Panc1 (cell line): ENCODE measurements at regions not wholly inside any gene's neighbourhood (a gene's known extent, or its start where the extent isn't known, plus 50 kb on each side); places are given as distances from the start of the nearest gene placed in this dataset.

Experiments used
- ATAC-seq: fragments of 200-7000 bp; cut with Tn5 transposase; 2 replicates; pipeline ENCODE4 v1.9.1; 2020; ENCODE audit warnings: mild to moderate bottlenecking, moderate library complexity
- BruUV-seq: library from RNA; stranded (reverse); fragments of 400-500 nt; replicated peaks from 2 replicates; lab custom pipeline; 2021; lab: Mats Ljungman, UMichigan
- CTCF ChIA-PET: fragments of 300-600 bp; sonication (Branson Sonifier 250); formaldehyde crosslinking; loops from one replicate; lab custom pipeline; 2022; ENCODE audit warnings: antibody characterized with exemption; lab: Charles Lee
- POLR2A ChIA-PET: fragments of 300-600 bp; sonication (Branson Sonifier 250); formaldehyde crosslinking; loops from one replicate; lab custom pipeline; 2022; ENCODE audit warnings: antibody characterized with exemption; lab: Charles Lee
- DNase-seq: peaks from one replicate; pipeline ENCODE4 v3.0.0-alpha.2; 2010; ENCODE audit warnings: low read depth, low spot score
- H3K27ac ChIP-seq: 2 replicates; pipeline ENCODE4 v1.5.1; 2011; ENCODE audit warnings: mild to moderate bottlenecking, low read length, inconsistent platforms
- H3K27me3 ChIP-seq: fragments of 200-500 bp; sonication (Bioruptor generic); 2 replicates; pipeline ENCODE4 v1.6.0; 2014; ENCODE audit warnings: low read length, inconsistent platforms; ENCODE audit not compliant: control insufficient read depth, insufficient read depth
- H3K36me3 ChIP-seq: fragments of 200-500 bp; sonication (Bioruptor generic); 2 replicates; pipeline ENCODE4 v1.5.1; 2014; ENCODE audit warnings: inconsistent platforms, mild to moderate bottlenecking, low read length, moderate library complexity; ENCODE audit not compliant: control insufficient read depth, insufficient read depth
- H3K4me1 ChIP-seq: 2 replicates; pipeline ENCODE4 v1.5.1; 2011; ENCODE audit warnings: inconsistent platforms, mild to moderate bottlenecking, low read length, moderate library complexity; ENCODE audit not compliant: control insufficient read depth, insufficient read depth
- H3K4me3 ChIP-seq, 2 experiments: 2 replicates each; pipeline ENCODE4 v1.5.1; 2011 to 2012; ENCODE audit warnings: low read depth in 2 of 2, low read length in 2 of 2, mild to moderate bottlenecking in 2 of 2, inconsistent platforms in 1 of 2, moderate library complexity in 1 of 2
- H3K9me3 ChIP-seq: fragments of 200-500 bp; sonication (Bioruptor generic); 2 replicates; pipeline ENCODE4 v1.5.1; 2014; ENCODE audit warnings: low read depth, mild to moderate bottlenecking, inconsistent platforms, low read length, moderate library complexity; ENCODE audit not compliant: control insufficient read depth, insufficient read depth
- CTCF ChIP-seq: fragments of 450-650 bp; IDR thresholded peaks from 2 replicates; pipeline ENCODE4 v1.5.1; 2017; ENCODE audit warnings: mild to moderate bottlenecking
- POLR2AphosphoS5 ChIP-seq: IDR thresholded peaks from 2 replicates; pipeline ENCODE4 v1.6.1; 2012; ENCODE audit warnings: mild to moderate bottlenecking, low read depth, low read length, moderate library complexity
- SIN3A ChIP-seq: IDR thresholded peaks from 2 replicates; pipeline ENCODE4 v1.6.1; 2012; ENCODE audit warnings: low read depth, mild to moderate bottlenecking, low read length, moderate library complexity, borderline replicate concordance; ENCODE audit not compliant: insufficient read depth
- TCF7L2 ChIP-seq: IDR thresholded peaks from 2 replicates; pipeline ENCODE4 v1.6.1; 2011; ENCODE audit warnings: mild to moderate bottlenecking, low read depth, low read length, inconsistent platforms
- in situ Hi-C: cut with HindIII; loops from 2 replicates; pipeline ENCODE4 v1.10.0; 2016; ENCODE audit warnings: low sequenced_read_pairs, low pct_unique_long_range_greater_than_20kb
- intact Hi-C: fragments of 100-400 bp; cut with micrococcal nuclease; formaldehyde crosslinking; loops from one replicate; pipeline ENCODE4 v1.10.0; 2022; ENCODE audit not compliant: unreplicated experiment
- TF ChIP-seq, protein P1 (sequence below), 2 experiments: IDR thresholded peaks; 2 replicates each; pipeline ENCODE4 v1.6.1; 2011 to 2012; ENCODE audit warnings: low read depth in 2 of 2, control low read depth in 1 of 2, low read length in 1 of 2, mild to moderate bottlenecking in 1 of 2, moderate library complexity in 1 of 2; ENCODE audit not compliant: insufficient read depth in 1 of 2

- no peaks in the 10 kb centered on the region for H3K4me1 ChIP-seq
- in situ Hi-C loops (no loop called here), intact Hi-C loops (no loop called here)
- H3K27me3 ChIP-seq, result no peaks in the 10 kb centered on the region
- DNase-seq (no peak), ATAC-seq (no peak)
- no peaks in the 10 kb centered on the region for H3K36me3 ChIP-seq
- TF ChIP-seq SIN3A, result no peak
- no peak for TF ChIP-seq TCF7L2
- TF ChIP-seq, protein P1, sequence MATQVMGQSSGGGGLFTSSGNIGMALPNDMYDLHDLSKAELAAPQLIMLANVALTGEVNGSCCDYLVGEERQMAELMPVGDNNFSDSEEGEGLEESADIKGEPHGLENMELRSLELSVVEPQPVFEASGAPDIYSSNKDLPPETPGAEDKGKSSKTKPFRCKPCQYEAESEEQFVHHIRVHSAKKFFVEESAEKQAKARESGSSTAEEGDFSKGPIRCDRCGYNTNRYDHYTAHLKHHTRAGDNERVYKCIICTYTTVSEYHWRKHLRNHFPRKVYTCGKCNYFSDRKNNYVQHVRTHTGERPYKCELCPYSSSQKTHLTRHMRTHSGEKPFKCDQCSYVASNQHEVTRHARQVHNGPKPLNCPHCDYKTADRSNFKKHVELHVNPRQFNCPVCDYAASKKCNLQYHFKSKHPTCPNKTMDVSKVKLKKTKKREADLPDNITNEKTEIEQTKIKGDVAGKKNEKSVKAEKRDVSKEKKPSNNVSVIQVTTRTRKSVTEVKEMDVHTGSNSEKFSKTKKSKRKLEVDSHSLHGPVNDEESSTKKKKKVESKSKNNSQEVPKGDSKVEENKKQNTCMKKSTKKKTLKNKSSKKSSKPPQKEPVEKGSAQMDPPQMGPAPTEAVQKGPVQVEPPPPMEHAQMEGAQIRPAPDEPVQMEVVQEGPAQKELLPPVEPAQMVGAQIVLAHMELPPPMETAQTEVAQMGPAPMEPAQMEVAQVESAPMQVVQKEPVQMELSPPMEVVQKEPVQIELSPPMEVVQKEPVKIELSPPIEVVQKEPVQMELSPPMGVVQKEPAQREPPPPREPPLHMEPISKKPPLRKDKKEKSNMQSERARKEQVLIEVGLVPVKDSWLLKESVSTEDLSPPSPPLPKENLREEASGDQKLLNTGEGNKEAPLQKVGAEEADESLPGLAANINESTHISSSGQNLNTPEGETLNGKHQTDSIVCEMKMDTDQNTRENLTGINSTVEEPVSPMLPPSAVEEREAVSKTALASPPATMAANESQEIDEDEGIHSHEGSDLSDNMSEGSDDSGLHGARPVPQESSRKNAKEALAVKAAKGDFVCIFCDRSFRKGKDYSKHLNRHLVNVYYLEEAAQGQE (IDR thresholded peaks at IDR 0.05; ENCODE audit: insufficient read depth in 1 of 2, low read depth in 2 of 2, low read length in 1 of 2), result no peak
- no peak for TF ChIP-seq POLR2AphosphoS5
- no peak for TF ChIP-seq CTCF
- ChIA-PET CTCF (no interaction called here), POLR2A (no interaction called here)
- H3K9me3 ChIP-seq, result no peaks in the 10 kb centered on the region
- BruUV-seq, result no TSS peak
- no peak overlapping the region for H3K4me3 ChIP-seq
- no peak overlapping the region for H3K27ac ChIP-seq
Observed at GRCh38 chr6:141764388-141764787, 368.3 kb upstream of the GJE1 start.

DNA sequence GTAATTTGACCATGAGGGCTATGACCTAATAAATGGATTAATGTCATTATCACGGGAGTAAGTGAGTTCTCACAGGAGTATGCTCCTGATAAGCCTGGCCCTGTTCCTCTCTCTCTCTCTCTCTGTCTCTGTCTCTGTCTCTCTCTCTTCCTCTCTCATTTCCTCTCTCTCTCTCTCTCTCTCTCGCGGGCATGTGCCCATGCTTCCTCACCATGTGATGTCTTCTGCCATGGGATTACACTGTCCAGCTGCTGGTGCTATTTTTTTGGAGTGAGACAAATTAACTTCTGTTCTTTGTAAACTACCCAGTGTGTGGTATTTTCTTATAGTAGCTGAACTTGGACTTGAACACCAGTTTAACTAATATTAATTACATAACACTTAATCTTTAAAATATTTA is 374.3 kb upstream of the GJE1 start:
- Histone ChIP-seq H3K4me1 (no peaks in the 10 kb centered on the region), H3K36me3 (no peaks in the 10 kb centered on the region; the same call in 1 of the 2 replicates), H3K27ac (no peak overlapping the region), H3K27me3 (no peaks in the 10 kb centered on the region), H3K9me3 (no peaks in the 10 kb centered on the region), H3K4me3 (no peak overlapping the region)
- DNase-seq (no peak), ATAC-seq (no peak)
- ChIA-PET CTCF (no interaction called here), POLR2A (interaction anchor here (0.5 kb wide), 1 partner anchor 476 kb away, joined by 3 read pairs; no protein-coding TSS in a partner anchor)
- TF ChIP-seq SIN3A (no peak), POLR2AphosphoS5 (no peak), TCF7L2 (no peak), CTCF (no peak)
- TF ChIP-seq, protein P1 (IDR thresholded peaks at IDR 0.05; ENCODE audit: insufficient read depth in 1 of 2, low read depth in 2 of 2, low read length in 1 of 2), result no peak
- intact Hi-C loops (no loop called here), in situ Hi-C loops (no loop called here)
- BruUV-seq, result no TSS peak
